Ishikawa (cell line): ENCODE measurements at regions not wholly inside any gene's neighbourhood (a gene's known extent, or its start where the extent isn't known, plus 50 kb on each side); places are given as distances from the start of the nearest gene placed in this dataset.

ENCODE experiments used
- EGR1 ChIP-seq: IDR thresholded peaks from 2 replicates; pipeline ENCODE4 v1.6.1; 2012
- EP300 ChIP-seq: IDR thresholded peaks from 2 replicates; pipeline ENCODE4 v1.6.1; 2012; ENCODE audit warnings: borderline replicate concordance
- RAD21 ChIP-seq: IDR thresholded peaks from 2 replicates; pipeline ENCODE4 v1.6.1; 2012; ENCODE audit warnings: low read depth
- TAF1 ChIP-seq: IDR thresholded peaks from 2 replicates; pipeline ENCODE4 v1.6.1; 2012; ENCODE audit warnings: low read depth, mild to moderate bottlenecking
- TCF12 ChIP-seq: IDR thresholded peaks from 2 replicates; pipeline ENCODE4 v1.6.1; 2012; ENCODE audit warnings: low read depth
- TEAD4 ChIP-seq: IDR thresholded peaks from 2 replicates; pipeline ENCODE4 v1.6.1; 2012
- USF1 ChIP-seq: IDR thresholded peaks from 2 replicates; pipeline ENCODE4 v1.6.1; 2012
- YY1 ChIP-seq: IDR thresholded peaks from 2 replicates; pipeline ENCODE4 v1.6.1; 2012; ENCODE audit warnings: low read depth

DNA sequence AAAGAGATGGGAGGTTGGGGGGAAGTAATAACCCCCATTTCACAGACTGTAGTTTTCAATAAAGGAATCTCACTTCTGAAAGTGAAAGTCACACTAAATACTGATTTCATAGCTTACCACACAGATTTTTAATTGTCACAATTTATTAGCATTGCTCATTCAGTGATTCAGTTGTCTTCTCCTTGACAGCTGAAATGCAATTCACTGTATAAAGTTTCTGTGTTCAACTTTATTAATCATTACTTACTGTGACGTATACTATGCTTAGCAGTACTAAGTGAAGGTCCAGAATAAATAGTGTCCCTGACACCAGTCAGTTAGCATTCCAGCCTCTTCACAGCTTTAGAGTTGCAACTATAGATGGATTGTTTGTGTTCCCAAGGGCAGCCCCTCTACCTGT lies 324.1 kb upstream of the CRIM1 start:
- TF ChIP-seq RAD21 (no peak), EP300 (no peak), TAF1 (no peak), EGR1 (no peak), USF1 (no peak), TEAD4 (no peak), TCF12 (no peak), YY1 (no peak)
